GM10266 (cell line): ENCODE measurements at regions not wholly inside any gene's neighbourhood (a gene's known extent, or its start where the extent isn't known, plus 50 kb on each side); places are given as distances from the start of the nearest gene placed in this dataset.

ENCODE experiments used
- DNase-seq: peaks from one replicate; pipeline ENCODE4 v3.0.0; 2012; ENCODE audit errors: extremely low spot score
- TF ChIP-seq, protein P1 (sequence below): IDR thresholded peaks from 2 replicates; pipeline ENCODE4 v1.5.1; 2012; ENCODE audit warnings: mild to moderate bottlenecking, low read depth; ENCODE audit not compliant: control insufficient read depth, insufficient read depth; ENCODE audit errors: missing control alignments

DNA sequence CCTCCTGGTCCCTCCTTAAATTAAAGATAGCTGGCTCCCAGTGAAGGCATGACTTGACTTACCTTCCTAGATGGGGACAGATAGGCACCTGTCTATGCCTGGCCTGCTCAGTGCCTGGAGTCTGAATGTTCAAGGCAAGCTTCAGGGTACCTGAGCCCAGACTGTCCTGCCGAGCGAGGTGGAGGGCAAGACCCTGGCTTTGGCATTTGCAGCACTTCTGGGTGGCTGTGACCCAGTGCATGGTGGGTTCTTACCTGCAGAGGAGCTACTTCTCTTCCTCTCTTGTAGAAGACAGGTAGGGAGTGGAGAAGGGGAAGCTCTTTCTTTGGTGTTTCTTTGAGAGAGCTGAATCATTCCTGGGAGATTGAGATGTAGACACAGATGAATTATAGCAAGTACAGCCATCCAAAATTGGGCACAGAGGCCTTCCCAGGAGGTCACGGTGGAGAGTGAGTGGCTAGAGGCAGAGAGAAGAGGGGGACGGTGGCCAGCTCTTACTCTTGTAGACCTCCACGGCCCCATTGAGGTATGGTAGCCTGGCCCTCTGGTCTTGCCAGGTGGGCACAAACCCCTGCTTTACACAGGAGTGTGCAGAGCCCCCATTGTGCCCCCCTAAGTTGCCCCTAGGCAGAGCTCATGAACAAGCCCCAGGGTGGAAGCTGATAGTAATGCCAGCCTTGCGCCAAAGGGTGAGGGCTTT lies 402.5 kb upstream of the TPM1 start:
- TF ChIP-seq, protein P1, sequence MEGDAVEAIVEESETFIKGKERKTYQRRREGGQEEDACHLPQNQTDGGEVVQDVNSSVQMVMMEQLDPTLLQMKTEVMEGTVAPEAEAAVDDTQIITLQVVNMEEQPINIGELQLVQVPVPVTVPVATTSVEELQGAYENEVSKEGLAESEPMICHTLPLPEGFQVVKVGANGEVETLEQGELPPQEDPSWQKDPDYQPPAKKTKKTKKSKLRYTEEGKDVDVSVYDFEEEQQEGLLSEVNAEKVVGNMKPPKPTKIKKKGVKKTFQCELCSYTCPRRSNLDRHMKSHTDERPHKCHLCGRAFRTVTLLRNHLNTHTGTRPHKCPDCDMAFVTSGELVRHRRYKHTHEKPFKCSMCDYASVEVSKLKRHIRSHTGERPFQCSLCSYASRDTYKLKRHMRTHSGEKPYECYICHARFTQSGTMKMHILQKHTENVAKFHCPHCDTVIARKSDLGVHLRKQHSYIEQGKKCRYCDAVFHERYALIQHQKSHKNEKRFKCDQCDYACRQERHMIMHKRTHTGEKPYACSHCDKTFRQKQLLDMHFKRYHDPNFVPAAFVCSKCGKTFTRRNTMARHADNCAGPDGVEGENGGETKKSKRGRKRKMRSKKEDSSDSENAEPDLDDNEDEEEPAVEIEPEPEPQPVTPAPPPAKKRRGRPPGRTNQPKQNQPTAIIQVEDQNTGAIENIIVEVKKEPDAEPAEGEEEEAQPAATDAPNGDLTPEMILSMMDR: no peak
- DNase-seq: no peak

DNA sequence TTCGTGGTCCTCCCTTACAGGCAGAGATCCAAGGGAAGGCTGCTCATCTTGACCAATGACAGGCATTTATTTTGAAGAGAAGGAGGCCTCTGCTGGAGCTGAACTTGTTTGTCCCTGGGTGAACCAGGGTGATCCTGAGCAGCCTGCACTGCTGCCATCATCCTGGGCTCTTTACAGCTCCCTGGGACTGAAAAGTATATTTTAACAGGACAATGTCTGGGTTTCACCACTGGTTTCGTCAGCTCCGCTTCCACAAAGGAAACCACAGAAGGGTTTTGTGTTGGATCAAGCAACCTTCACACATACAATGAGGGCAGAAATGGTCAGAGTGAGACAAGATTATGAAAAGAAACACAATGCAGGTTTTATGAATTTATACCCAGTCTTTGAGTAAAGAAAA lies 400.7 kb upstream of the TPM1 start:
- TF ChIP-seq, protein P1: no peak
- DNase-seq: no peak

DNA sequence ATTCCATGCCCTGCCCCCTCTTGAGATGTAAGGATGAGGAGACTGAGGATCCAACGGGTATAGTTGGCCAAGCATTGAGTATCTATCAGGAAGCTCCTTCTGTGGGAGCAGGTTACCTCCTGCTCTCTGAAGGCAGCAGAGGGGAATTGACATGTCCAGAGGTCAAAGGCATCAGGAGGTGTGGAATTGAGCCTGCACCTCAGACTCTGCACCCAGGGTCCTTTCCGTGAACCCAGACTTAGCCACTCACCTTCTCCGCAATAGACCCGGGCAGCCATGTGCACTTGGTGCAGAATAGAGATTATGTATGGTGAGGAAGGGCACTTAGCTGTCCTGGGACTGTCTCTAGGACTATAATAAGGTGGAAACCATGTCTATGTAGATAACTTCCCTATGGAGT lies 399.0 kb upstream of the TPM1 start:
- TF ChIP-seq, protein P1: no peak
- DNase-seq: no peak

DNA sequence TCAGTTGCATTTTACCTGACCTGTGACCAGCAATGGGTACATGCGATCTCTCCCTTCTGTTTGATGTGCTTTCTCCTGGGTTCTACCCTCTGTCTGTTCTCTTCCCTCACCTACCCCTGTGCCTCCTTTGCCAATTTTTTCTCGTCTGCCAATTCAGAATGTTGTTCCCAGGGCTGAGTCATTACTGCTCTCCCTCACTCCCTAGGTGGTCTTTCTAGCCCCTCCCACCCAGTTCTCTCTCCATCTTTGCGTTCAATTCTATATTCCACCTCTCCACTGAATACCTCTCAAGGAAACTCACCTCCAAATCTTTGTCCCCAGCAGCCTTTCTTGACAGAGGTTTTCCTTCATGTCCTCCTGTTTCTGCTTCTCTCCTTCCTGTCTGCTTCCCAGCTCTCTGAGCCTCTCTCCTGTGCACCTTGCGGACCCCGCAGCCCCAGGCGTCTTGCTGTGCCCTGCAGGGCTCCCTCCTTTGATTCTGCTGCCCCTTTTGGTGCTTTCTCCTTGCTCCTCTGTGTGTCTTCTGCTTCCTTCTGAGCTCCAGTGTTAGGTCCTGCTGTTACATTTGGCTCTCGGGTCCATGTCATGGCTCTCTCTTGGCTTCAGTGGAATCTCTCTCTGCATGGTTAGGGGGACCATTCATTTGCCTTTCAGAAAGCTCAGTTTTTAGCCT lies 398.2 kb upstream of the TPM1 start:
- TF ChIP-seq, protein P1: no peak
- DNase-seq: no peak

DNA sequence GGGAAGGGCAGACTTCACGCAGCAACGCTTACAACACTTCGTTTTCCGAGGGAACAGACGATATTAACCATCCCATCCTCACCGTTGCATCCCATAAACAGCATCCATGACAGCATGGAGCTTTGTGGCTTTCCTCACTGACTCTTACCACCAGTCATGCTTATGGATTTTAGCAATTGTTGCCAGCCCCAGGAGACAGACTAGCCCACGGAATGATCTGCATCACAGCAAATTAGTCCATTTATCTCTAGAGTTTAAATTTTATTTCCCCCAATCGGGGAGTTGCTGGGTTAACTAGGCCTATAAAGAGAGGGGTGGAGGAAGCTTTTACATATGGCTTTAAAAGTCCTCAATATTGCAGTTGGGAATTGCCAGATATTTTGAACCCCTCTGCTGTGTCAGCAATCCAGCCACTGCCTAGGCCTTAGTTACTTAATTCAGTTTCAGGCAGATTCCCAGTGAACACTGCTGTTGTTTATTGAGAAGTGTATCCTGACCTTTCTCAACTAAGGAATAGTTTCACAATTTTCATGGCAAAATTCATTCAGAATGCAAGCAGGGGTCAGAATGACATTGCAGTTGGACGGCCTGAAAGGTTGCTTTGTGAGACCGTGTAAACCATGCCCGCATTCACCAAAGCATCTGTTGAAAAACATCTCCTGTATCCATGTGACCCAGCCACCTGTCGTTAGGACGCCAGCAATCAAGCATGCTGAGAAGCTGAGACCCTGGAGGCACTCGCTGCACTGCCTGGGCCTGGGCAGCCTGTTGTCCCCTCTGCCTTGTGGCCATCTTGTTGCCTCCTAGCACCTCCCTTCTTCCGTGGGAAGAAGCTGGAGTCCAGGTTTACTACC lies 397.4 kb upstream of the TPM1 start:
- TF ChIP-seq, protein P1: no peak
- no peak for DNase-seq

DNA sequence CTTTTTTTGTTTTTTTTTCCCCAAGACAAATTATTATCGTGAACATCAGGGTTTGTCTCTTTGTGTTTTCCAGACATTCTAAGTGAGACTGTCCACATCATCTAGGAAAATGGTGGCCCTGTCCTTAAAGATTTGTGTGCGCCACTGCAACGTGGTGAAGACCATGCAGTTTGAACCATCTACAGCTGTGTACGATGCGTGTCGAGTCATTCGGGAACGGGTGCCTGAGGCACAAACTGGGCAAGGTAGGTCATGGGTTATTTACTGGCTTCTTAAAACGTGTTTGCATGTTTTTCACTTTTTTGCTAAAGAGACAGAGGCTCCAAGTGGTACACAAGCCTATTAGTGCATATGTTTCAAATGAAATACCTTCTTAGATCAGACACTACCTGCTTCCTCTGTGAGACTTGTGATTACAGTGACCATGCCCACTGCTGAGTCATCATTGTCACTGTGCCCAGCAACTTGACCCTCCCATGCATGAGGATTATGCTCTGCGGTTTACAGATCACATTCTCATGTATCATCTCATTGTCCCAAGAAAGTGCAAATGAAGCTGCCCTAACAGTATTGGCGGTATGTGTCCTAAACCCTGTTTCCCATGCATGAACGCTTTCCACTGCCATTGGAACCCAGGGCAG lies 395.2 kb upstream of the TPM1 start:
- no peak for DNase-seq
- TF ChIP-seq, protein P1: no peak
